ENCODE measurements at regions not wholly inside any gene's neighbourhood (a gene's known extent, or its start where the extent isn't known, plus 50 kb on each side); places are given as distances from the start of the nearest gene placed in this dataset.

DNA sequence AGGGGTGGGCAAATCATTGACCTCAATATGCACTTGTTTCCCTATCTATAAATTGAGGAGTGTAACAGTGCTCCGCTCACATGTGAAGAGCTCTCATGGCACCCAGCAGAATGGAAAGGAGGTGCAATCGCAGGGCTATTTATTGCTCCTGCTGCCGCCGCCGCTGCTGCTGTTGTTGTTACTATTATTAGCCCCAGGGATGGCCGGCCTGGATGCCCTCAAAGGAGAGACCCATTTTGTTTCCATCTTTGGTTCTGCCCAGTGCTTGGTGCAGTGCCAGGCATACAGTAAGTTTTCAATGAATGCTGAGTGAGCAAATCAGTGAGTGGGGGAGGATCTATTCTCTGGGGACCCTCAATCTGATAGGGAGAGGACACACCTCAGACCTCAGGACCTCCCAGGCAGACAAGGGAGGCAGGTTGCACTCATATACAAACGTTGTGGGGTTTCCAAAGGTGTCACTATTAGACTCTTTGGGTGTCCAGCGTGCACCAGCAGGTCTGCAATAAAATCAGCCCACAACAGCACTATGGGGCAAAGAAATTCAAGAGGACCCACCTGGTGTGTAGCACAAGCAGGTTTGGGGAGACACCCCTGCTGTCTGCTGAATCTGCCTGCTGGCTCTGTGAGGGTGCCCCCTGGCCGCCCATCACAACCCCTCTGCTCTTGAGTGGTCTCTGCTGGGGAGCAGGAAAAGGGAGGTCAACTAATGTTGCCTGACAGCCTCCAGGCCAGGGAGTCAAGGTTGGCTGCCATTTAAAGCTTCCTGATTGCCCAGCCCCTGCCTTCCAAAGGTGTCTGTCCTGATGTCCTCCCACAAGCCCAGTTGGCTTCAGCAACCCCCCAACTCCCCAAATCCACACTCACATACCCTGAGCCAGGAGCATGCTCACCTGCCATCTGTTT is 136.3 kb downstream of the ACTL8 start:
- no peak for DNase-seq (ENCODE audit: low read depth)
- H3K4me3 ChIP-seq (replicated peaks; ENCODE audit: low read depth, low read length), result no peak overlapping the region
- TF ChIP-seq CTCF (IDR thresholded peaks at IDR 0.05; ENCODE audit: low read length, missing control alignments), result no peak

DNA sequence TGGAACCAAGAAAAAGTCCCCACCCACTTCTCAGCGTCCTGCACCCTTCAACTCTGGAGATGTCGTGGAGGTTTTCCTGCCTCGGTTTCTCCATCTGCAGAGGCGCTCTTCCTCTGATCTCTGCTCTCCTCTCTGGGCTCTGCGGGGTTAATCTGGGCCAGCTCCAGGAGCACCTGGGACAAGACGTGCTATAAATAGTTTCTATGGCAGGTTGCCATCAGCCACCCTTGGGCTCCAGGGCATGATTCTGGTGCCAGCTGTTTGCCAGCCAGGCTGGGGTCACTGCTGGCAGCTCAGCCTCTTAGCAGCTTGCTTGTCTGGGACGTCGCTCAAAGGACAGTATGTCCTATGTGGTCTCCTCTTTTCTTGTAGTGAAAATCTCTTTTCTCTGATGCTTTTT is 137.1 kb downstream of the ACTL8 start:
- no peak for DNase-seq (ENCODE audit: low read depth)
- no peak for TF ChIP-seq CTCF (IDR thresholded peaks at IDR 0.05; ENCODE audit: low read length, missing control alignments)

DNA sequence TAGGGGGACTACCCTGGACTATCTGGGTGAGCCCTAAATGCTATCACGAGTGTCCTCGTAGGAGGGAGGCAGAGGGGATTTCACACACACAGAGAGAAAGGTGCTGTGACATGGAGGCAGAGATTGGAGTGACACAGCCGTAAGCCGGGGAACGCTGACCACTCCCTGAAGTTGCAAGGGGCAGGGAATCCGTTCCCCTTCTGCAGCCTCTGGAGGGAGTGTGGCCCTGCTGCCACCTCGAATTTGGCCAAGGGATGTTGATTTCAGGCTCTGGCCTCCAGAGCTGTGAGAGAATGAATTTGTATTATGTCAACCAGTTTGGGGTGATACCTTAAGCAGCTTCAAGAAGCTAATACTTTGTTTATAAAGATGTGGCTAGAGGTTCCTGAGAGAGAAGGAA is 137.7 kb downstream of the ACTL8 start:
- no peak for DNase-seq (ENCODE audit: low read depth)
- no peak overlapping the region for H3K4me3 ChIP-seq (replicated peaks; ENCODE audit: low read depth, low read length)
- TF ChIP-seq CTCF (IDR thresholded peaks at IDR 0.05; ENCODE audit: low read length, missing control alignments), result no peak

More for the DNA sequence above, 137.1 kb downstream of the ACTL8 start:
- H3K4me3 ChIP-seq (replicated peaks; ENCODE audit: low read depth, low read length), result no peak overlapping the region

DNA sequence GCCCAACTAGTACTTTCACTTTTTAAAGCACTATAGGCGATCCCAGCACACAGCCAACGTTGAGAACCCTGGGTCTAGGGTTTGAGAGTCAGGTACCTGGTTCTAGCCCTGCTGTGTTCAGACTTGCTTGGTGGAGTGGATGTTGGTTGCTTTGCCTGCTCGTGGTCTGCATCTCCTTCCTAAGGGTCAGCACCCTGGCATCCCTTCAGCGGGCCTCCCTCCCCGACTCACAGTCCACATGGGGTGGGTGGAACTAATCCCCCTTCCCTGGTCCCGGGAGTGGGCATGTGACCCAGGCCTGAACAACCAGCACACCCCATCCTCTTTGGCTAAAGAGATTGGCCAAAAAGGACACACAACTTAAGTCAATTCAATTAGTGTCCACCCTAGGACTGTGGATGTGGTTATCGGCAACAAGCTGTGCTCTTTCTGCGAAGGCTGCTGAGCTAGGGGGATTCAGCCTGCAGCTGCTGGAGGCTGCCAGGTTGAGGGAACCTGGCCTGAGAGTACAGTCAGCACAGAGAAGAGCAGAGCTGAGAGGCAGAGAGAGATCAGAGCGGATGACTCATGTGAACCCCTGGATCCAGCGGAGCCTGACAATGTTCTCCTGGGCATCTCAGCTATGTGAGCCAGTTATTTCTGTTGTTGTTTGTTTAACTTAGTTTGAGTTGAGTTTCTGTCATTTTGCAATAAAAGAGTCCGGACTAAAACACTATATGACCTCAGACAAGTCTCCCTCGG is 138.9 kb downstream of the ACTL8 start:
- DNase-seq (ENCODE audit: low read depth), result no peak
- no peak for TF ChIP-seq CTCF (IDR thresholded peaks at IDR 0.05; ENCODE audit: low read length, missing control alignments)
- H3K4me3 ChIP-seq (replicated peaks; ENCODE audit: low read depth, low read length), result no peak overlapping the region

DNA sequence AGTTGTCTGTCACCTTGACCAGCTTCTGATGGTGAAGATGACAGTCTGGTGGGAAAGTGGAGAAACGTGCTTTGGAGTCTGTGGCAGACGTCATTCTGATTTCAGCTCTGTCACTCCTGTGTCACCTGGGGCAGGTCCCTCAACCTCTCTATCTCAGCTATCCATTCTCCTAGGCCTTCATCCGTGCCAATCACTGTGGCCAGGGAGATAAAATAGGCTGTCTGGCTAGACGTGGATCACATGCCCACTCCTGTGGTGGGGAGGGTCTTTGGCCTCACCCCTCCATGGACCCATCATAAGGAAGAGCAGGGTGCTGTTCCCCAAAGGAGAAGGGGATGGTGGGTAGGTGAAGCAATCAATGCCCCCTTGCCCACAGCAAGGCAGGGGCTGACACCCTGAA is 140.3 kb downstream of the ACTL8 start:
- no peak for DNase-seq (ENCODE audit: low read depth)
- no peak overlapping the region for H3K4me3 ChIP-seq (replicated peaks; ENCODE audit: low read depth, low read length)
- TF ChIP-seq CTCF (IDR thresholded peaks at IDR 0.05; ENCODE audit: low read length, missing control alignments), result no peak

DNA sequence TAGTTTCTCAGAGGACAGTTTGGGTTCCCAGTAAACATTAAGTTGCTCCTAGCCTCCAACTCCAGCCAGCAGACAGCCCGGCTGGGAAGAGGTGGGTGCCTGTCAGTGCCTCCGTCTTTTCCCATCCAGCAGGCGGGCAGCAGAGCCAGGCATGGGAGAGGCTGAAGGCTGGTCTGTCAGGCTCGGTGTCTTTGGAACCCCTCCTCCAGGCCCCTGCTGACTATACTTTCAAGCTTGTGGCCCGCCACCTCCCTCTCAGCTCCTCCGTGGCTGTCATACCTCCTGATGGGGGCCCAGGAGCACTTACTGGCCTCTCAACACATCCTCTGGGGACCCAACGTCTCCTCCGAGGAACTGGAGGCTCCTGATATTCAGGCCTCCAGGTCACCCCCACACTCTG is 140.9 kb downstream of the ACTL8 start:
- DNase-seq (ENCODE audit: low read depth), result no peak
- TF ChIP-seq CTCF (IDR thresholded peaks at IDR 0.05; ENCODE audit: low read length, missing control alignments), result no peak
- H3K4me3 ChIP-seq (replicated peaks; ENCODE audit: low read depth, low read length), result no peak overlapping the region

All from fibroblast of pulmonary artery (primary cell).